Hepatocyte (in vitro differentiated cells): ENCODE measurements at regions not wholly inside any gene's neighbourhood (a gene's known extent, or its start where the extent isn't known, plus 50 kb on each side); places are given as distances from the start of the nearest gene placed in this dataset. TPM values are rescaled to one million over a fixed set of nuclear protein-coding genes. Genes with fewer than 3 reads are reported as not detected.

Experiments
- DNase-seq: peaks from one replicate; pipeline ENCODE4 v3.0.0-alpha.2; 2016; ENCODE audit warnings: low spot score
- H2AFZ ChIP-seq: fragments of 200-600 bp; sonication (generic); 2 replicates; pipeline ENCODE4 v1.6.0; 2016; ENCODE audit warnings: antibody characterized with exemption, mild to moderate bottlenecking
- H3K27ac ChIP-seq: fragments of 200-600 bp; sonication (generic); 2 replicates; pipeline ENCODE4 v1.5.1; 2016; ENCODE audit warnings: mild to moderate bottlenecking
- H3K27me3 ChIP-seq: fragments of 200-600 bp; sonication (generic); 2 replicates; pipeline ENCODE4 v1.6.1; 2016
- H3K36me3 ChIP-seq: fragments of 200-600 bp; sonication (generic); replicated peaks from 2 replicates; pipeline ENCODE4 v1.5.1; 2016; ENCODE audit warnings: low read depth; ENCODE audit not compliant: insufficient read depth
- H3K4me1 ChIP-seq: fragments of 200-600 bp; sonication (generic); 2 replicates; pipeline ENCODE4 v1.5.1; 2016; ENCODE audit warnings: mild to moderate bottlenecking, moderate library complexity; ENCODE audit not compliant: insufficient read depth
- H3K4me2 ChIP-seq: fragments of 200-600 bp; sonication (generic); 2 replicates; pipeline ENCODE4 v1.6.0; 2016
- H3K4me3 ChIP-seq: fragments of 200-600 bp; sonication (generic); 2 replicates; pipeline ENCODE4 v1.5.1; 2016; ENCODE audit warnings: mild to moderate bottlenecking
- H3K79me2 ChIP-seq: fragments of 200-600 bp; sonication (generic); 2 replicates; pipeline ENCODE4 v1.6.0; 2017; ENCODE audit warnings: mild to moderate bottlenecking
- H3K9me2 ChIP-seq: fragments of 200-600 bp; sonication (generic); replicated peaks from 2 replicates; pipeline ENCODE4 v1.6.0; 2017; ENCODE audit warnings: mild to moderate bottlenecking; ENCODE audit not compliant: insufficient read depth
- H3K9me3 ChIP-seq: fragments of 200-600 bp; sonication (generic); 2 replicates; pipeline ENCODE4 v1.5.1; 2016; ENCODE audit warnings: low read depth, mild to moderate bottlenecking
- H4K20me1 ChIP-seq: fragments of 200-600 bp; sonication (generic); 2 replicates; pipeline ENCODE4 v1.6.0; 2016; ENCODE audit warnings: mild to moderate bottlenecking; ENCODE audit not compliant: insufficient read depth, poor library complexity, severe bottlenecking
- EZH2 ChIP-seq: fragments of 200-600 bp; sonication (generic); IDR thresholded peaks from 2 replicates; pipeline ENCODE4 v1.6.1; 2016; ENCODE audit warnings: antibody characterized with exemption, mild to moderate bottlenecking, borderline replicate concordance
- EZH2phosphoT487 ChIP-seq: fragments of 200-600 bp; sonication (generic); IDR thresholded peaks from one replicate; pipeline ENCODE4 v1.6.1; 2018; ENCODE audit warnings: antibody characterized with exemption, mild to moderate bottlenecking, low read depth, moderate library complexity; ENCODE audit not compliant: unreplicated experiment, severe bottlenecking
- WGBS: methylation state at CpG from one replicate; pipeline ENCODE4 v1.1.6; 2016; ENCODE audit warnings: low lambda C conversion rate; ENCODE audit errors: missing lambda C conversion rate; 5-methylcytosine and 5-hydroxymethylcytosine counted together
- microRNA counts: library from miRNA; unstranded; fragments of <30 nt; microRNA quantifications from one replicate; lab custom pipeline; 2017
- microRNA-seq: library from miRNA; unstranded; fragments of <30 nt; microRNA quantifications from one replicate; pipeline ENCODE4, GENCODE V29; 2017
- small RNA-seq: library from RNA; depleted of rRNA; stranded (forward); fragments of <200 nt; gene quantifications from one replicate; pipeline ENCODE3, GENCODE V24; 2014
- TF ChIP-seq, protein P1 (sequence below): fragments of 200-600 bp; sonication (generic); IDR thresholded peaks from 2 replicates; pipeline ENCODE4 v1.5.1; 2016; ENCODE audit warnings: antibody characterized with exemption, mild to moderate bottlenecking; ENCODE audit not compliant: poor library complexity

DNA sequence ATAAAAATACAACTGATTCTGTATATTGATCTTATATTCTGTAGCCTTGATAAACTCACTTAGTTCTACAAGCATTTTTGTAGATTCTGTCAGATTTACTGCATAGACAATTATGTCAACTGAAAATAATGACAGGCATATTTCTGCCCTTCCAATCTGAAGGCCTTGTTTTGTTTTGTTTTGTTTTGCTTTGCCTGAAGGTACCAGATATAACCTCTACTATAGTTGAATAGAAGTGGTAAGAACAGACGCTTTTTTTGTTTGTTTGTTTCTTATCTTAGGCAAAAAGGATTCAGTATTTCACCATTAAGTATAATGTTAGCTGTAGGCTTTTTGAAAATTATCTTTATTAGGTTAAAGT lies 64.6 kb upstream of the RSPO3 start:
- no peaks in the 10 kb centered on the region for H3K27me3 ChIP-seq
- no peak overlapping the region for H2AFZ ChIP-seq
- no peak for DNase-seq
- no peaks in the 10 kb centered on the region for H3K79me2 ChIP-seq
- no peaks in the 10 kb centered on the region for H3K36me3 ChIP-seq
- TF ChIP-seq EZH2 (no peak), EZH2phosphoT487 (no peak)
- TF ChIP-seq, protein P1, sequence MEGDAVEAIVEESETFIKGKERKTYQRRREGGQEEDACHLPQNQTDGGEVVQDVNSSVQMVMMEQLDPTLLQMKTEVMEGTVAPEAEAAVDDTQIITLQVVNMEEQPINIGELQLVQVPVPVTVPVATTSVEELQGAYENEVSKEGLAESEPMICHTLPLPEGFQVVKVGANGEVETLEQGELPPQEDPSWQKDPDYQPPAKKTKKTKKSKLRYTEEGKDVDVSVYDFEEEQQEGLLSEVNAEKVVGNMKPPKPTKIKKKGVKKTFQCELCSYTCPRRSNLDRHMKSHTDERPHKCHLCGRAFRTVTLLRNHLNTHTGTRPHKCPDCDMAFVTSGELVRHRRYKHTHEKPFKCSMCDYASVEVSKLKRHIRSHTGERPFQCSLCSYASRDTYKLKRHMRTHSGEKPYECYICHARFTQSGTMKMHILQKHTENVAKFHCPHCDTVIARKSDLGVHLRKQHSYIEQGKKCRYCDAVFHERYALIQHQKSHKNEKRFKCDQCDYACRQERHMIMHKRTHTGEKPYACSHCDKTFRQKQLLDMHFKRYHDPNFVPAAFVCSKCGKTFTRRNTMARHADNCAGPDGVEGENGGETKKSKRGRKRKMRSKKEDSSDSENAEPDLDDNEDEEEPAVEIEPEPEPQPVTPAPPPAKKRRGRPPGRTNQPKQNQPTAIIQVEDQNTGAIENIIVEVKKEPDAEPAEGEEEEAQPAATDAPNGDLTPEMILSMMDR: no peak
- no peaks in the 10 kb centered on the region for H4K20me1 ChIP-seq
- H3K27ac ChIP-seq: no peak overlapping the region
- H3K4me1 ChIP-seq: no peaks in the 10 kb centered on the region
- no peaks in the 10 kb centered on the region for H3K9me3 ChIP-seq
- WGBS: 42% methylated on average over 1 of the region's 1 CpG
- no peak overlapping the region for H3K4me3 ChIP-seq
- no peak overlapping the region for H3K4me2 ChIP-seq
- H3K9me2 ChIP-seq: no peaks in the 10 kb centered on the region

DNA sequence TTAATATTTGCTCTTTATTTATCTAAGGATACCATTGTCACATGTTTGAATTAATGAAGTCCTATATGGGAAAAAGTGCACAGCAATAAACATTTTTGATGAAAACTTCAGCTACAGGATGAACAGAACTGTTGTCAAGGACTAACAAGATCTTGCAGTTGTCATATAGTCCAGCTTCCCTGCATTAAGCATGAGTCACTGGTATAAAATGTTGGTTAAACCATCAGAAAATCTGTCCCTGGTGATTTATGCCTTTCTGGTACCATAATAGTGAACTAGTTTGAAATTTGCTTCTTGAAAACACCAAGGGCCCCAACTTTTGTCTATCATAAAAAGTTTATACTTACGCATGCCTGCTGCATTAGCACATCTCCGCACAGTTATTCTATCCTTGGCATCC lies 60.4 kb upstream of the RSPO3 start:
- no peaks in the 10 kb centered on the region for H4K20me1 ChIP-seq
- H3K27ac ChIP-seq: no peak overlapping the region
- DNase-seq: no peak
- H3K79me2 ChIP-seq: no peaks in the 10 kb centered on the region
- no peak overlapping the region for H3K4me2 ChIP-seq
- no peaks in the 10 kb centered on the region for H3K9me3 ChIP-seq
- H3K9me2 ChIP-seq: no peaks in the 10 kb centered on the region
- no peaks in the 10 kb centered on the region for H3K27me3 ChIP-seq
- TF ChIP-seq EZH2 (no peak), EZH2phosphoT487 (no peak)
- TF ChIP-seq, protein P1: no peak
- no peaks in the 10 kb centered on the region for H3K4me1 ChIP-seq
- no peak overlapping the region for H2AFZ ChIP-seq
- H3K36me3 ChIP-seq: no peaks in the 10 kb centered on the region
- H3K4me3 ChIP-seq: no peak overlapping the region
- 100% methylated on average over 2 of the region's 2 CpGs for WGBS

DNA sequence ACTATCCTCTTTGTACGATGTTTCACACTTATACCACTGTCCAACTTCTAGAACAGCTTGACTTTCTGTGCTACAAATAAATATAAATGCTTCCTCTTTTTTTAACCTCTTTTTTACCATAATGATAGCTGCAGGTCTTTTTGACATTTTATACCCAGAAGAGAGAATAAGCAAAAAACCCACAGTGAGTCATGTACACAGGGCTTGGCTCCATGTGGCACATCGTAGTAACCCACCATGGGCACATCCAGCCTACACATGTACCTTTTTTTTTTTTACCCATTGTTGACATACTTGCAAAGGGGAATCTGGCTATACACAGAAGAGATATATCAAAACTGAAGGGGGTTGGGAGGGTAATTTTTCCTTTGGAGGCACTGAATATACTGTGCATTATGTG lies 59.5 kb upstream of the RSPO3 start:
- TF ChIP-seq, protein P1: no peak
- TF ChIP-seq EZH2phosphoT487: no peak
- Histone ChIP-seq H2AFZ (no peak overlapping the region), H3K79me2 (no peaks in the 10 kb centered on the region), H4K20me1 (no peaks in the 10 kb centered on the region), H3K4me3 (no peak overlapping the region), H3K9me3 (no peaks in the 10 kb centered on the region), H3K27me3 (no peaks in the 10 kb centered on the region), H3K27ac (no peak overlapping the region), H3K9me2 (no peaks in the 10 kb centered on the region), H3K4me2 (no peak overlapping the region), H3K36me3 (no peaks in the 10 kb centered on the region), H3K4me1 (no peaks in the 10 kb centered on the region)
- 95% methylated on average over 2 of the region's 2 CpGs for WGBS
- no peak for DNase-seq

MicroRNA genes in the stretch of these regions (microRNA counts, 767-probe panel; counts per million panel counts)
- not detected for microRNA hsa-miR-588 (lab: Ali Mortazavi, UCI)

Small RNA genes in the stretch of these regions (microRNA-seq; reads per million reads assigned to microRNA genes)
- 2.7 reads per million for gene MIR588

Small RNA genes in the stretch of these regions (small RNA-seq; reads per million reads assigned to genes)
- gene MIR588 (not detected), gene RNU6-200P (not detected)
